T-helper 2 cell treated with Interferon-gamma antibody and Interleukin-4, amounts not matched to agents 5 μg/mL and 100 μg/mL, for 36 hours (primary cell): ENCODE measurements at regions not wholly inside any gene's neighbourhood (a gene's known extent, or its start where the extent isn't known, plus 50 kb on each side); places are given as distances from the start of the nearest gene placed in this dataset.

Source experiments
- DNase-seq: peaks from one replicate; pipeline ENCODE4 v3.0.0; 2021; ENCODE audit warnings: low spot score
- H3K27ac Mint-ChIP-seq: one replicate; pipeline ENCODE4 v1.8.0; 2021; ENCODE audit warnings: mild to moderate bottlenecking, mixed read lengths
- H3K27me3 Mint-ChIP-seq: one replicate; pipeline ENCODE4 v1.8.0; 2021; ENCODE audit warnings: low read depth, mixed read lengths
- H3K36me3 Mint-ChIP-seq: one replicate; pipeline ENCODE4 v1.8.0; 2021; ENCODE audit warnings: low read depth, mixed read lengths
- H3K4me1 Mint-ChIP-seq: one replicate; pipeline ENCODE4 v1.8.0; 2021; ENCODE audit warnings: low read depth, mixed read lengths
- H3K4me3 Mint-ChIP-seq: one replicate; pipeline ENCODE4 v1.8.0; 2022; ENCODE audit warnings: mild to moderate bottlenecking, moderate library complexity, mixed read lengths
- H3K9me3 Mint-ChIP-seq: one replicate; pipeline ENCODE4 v1.8.0; 2021; ENCODE audit warnings: mixed read lengths

DNA sequence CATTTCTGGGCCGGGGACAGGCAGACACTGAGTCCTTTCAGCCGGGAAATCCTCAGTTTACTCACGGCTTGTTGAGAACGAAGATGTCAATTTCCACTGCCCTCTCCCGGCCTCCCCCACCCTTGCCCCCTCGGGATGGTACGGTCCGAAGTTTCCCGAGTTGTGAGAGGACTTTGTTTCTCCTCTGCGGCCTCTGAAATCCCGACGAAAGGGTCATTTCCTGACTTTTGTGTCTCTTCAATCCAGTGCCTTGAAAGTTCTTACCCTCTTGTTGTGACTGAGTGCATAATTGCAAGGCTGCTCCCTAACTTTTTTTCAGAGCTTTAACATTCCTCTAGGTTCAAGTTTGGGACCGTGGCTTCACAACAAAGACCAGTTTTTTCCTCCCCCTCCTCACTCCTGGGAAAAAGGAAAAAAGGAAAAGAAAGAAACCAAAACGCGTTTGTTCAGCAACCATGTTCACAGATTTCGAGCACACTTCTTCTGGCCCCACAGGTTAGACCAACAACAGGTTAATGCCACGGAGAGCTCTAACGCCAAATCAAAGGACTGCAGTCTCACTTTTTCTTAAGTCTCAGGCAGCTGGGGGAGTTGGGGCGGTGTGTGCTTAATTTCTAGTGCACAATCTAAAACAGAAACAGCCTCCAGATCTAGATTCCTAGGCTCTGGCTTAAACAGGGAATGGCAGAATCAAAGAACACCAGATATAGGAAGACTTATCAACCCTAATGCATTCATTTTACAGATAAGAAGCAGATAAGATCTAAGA is 138.9 kb downstream of the TMCO5A start:
- peaks cover 20% of the 10 kb centered on the region for H3K4me1 Mint-ChIP-seq
- peak overlapping the region; percentile 43 for H3K4me3 Mint-ChIP-seq
- peaks cover 72% of the 10 kb centered on the region for H3K27me3 Mint-ChIP-seq
- no peak overlapping the region for H3K27ac Mint-ChIP-seq
- no peak for DNase-seq
- H3K9me3 Mint-ChIP-seq: no peaks in the 10 kb centered on the region
- no peaks in the 10 kb centered on the region for H3K36me3 Mint-ChIP-seq

DNA sequence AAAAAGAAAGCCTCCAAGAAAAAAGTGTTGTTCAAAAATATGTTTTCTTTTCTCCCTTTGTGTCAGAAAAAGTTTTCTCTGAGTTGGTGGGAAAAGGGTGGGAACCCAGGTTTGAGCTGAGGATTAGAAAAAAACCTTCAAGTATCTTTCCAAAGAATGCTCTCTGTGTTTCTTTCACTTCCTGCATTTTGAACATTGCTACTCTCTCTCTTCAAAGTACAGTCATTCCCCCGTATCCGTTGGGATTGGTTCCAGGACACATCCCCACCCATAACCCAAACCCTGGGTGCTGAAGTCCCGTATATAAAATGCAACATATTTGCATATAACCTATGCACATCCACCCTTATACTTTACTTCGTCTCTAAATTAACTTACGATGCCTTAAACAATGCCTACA is 139.6 kb downstream of the TMCO5A start:
- no peak for DNase-seq
- peaks cover 18% of the 10 kb centered on the region for H3K4me1 Mint-ChIP-seq
- H3K36me3 Mint-ChIP-seq: no peaks in the 10 kb centered on the region
- H3K9me3 Mint-ChIP-seq: no peaks in the 10 kb centered on the region
- peaks cover 73% of the 10 kb centered on the region for H3K27me3 Mint-ChIP-seq
- no peak overlapping the region for H3K27ac Mint-ChIP-seq
- no peak overlapping the region for H3K4me3 Mint-ChIP-seq

DNA sequence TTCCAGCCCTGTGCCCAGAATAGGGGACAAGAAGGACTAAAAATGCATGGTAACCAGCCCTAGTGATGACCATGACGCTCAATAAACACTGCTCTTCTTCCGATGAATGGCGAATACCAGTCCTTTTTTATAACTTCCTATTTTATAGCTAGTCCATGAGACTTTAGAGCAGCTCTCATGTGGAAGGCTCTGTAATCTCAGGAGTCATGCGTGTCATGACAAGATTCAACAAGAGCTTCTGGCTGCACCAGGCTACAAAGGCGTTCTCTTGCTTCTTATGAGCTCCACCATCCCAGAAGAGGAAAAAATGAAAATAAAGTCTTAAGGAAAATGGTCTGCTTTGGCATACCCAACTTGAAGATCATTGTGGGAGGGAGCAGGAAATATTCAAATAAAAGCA is 141.0 kb downstream of the TMCO5A start:
- Mint-ChIP-seq H3K36me3 (no peaks in the 10 kb centered on the region), H3K27me3 (peaks cover 63% of the 10 kb centered on the region), H3K9me3 (no peaks in the 10 kb centered on the region), H3K4me3 (no peak overlapping the region), H3K27ac (no peak overlapping the region), H3K4me1 (peaks cover 10% of the 10 kb centered on the region)
- DNase-seq: no peak

DNA sequence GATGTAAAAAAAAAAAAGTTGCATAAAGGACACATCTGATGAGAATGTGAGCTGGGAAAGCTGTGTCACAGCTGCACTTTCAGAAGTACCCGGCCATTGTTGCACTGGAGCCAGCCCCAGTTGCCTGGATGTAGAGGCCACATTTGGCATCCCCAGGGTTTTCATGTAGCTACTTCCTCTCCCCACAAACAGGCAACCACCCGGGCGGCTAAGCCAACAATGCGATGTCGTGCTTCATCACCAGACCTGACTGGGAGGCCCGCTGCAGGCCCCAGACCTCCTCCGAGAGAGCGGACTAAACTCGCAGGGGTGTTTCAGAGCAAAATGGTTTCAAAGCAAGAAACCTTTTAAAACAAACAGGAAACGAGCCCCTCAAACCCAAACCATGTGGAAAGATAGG is 142.3 kb downstream of the TMCO5A start:
- Mint-ChIP-seq H3K4me3 (no peak overlapping the region), H3K27me3 (peaks cover 59% of the 10 kb centered on the region), H3K4me1 (peaks cover 10% of the 10 kb centered on the region), H3K9me3 (no peaks in the 10 kb centered on the region), H3K27ac (no peak overlapping the region), H3K36me3 (no peaks in the 10 kb centered on the region)
- DNase-seq: no peak

DNA sequence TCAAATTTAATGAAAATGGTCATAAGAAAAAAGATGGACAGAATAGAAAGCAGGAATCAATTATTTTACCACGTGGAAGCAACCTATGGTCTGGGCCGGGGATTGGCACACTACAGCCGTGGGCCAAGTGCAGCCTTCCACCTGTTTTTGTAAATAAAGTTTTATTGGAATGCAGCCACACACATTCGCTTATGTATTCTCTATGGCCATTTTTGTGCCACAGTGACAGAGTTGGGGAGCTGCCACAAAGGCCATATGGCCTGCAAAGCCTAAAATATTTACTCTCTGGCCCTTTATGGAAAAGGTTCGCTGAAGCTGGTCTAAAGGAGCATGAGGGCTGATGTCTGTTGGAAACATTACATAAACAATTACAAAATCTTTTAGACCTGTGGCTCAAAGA is 144.8 kb downstream of the TMCO5A start:
- DNase-seq: no peak
- Mint-ChIP-seq H3K4me1 (peaks cover 2% of the 10 kb centered on the region), H3K4me3 (no peak overlapping the region)

DNA sequence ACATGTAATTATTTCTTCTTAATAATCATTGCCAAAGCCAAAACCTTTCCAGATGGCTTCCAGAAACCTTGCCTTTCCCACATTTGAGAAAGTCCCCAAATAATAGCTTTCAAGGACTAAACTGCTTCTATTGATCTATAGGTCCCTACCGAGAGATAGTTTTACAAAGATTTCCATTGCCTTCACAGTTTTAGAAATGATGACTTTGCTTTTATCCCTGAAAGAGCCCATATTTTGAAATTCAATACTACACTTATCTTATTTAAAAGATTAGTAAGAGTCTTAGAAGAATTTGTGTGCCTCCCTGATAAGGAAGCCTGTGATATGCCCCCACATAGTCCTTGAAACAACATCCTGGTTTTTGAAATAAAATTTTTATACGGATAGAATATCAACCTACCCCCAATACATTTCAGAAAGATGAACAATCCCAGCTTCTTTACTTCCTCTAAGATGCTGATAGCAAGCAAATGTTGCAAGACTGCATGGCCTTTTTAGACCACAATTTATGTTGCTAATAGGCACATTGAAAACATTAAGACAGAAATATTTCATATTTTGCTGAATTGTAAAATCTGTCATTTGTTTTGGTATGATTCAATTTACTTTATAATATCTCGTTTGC is 146.3 kb downstream of the TMCO5A start:
- H3K27me3 Mint-ChIP-seq: peaks cover 38% of the 10 kb centered on the region
- H3K4me1 Mint-ChIP-seq: peaks cover 8% of the 10 kb centered on the region
- no peak for DNase-seq
- H3K9me3 Mint-ChIP-seq: no peaks in the 10 kb centered on the region
- H3K27ac Mint-ChIP-seq: no peak overlapping the region
- H3K4me3 Mint-ChIP-seq: no peak overlapping the region
- no peaks in the 10 kb centered on the region for H3K36me3 Mint-ChIP-seq

More for the DNA sequence above, 144.8 kb downstream of the TMCO5A start:
- no peaks in the 10 kb centered on the region for H3K36me3 Mint-ChIP-seq
- H3K9me3 Mint-ChIP-seq: no peaks in the 10 kb centered on the region
- no peak overlapping the region for H3K27ac Mint-ChIP-seq
- peaks cover 44% of the 10 kb centered on the region for H3K27me3 Mint-ChIP-seq

DNA sequence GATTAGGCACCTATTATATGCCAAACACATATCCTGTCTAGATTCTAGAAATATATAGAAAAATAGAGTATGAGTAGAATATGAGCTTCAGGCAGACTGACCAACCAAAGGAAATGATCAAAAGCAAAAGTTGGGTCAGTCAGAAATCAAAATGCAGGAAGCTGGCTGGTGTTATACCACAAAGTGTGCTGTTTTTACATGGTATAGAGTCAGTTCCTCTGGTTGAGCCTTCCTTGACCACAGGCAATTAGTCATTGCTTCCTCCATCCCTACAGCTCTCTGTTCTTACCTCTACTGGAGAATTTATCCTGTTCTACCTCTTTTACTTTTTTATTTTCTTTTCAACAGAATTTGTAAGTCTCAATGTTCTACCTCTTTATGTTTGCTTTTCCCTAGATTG is 149.8 kb downstream of the TMCO5A start:
- H3K36me3 Mint-ChIP-seq: no peaks in the 10 kb centered on the region
- H3K4me1 Mint-ChIP-seq: peaks cover 8% of the 10 kb centered on the region
- H3K4me3 Mint-ChIP-seq: no peak overlapping the region
- H3K27me3 Mint-ChIP-seq: peaks cover 38% of the 10 kb centered on the region
- H3K9me3 Mint-ChIP-seq: no peaks in the 10 kb centered on the region
- no peak overlapping the region for H3K27ac Mint-ChIP-seq
- DNase-seq: peak; percentile 14

DNA sequence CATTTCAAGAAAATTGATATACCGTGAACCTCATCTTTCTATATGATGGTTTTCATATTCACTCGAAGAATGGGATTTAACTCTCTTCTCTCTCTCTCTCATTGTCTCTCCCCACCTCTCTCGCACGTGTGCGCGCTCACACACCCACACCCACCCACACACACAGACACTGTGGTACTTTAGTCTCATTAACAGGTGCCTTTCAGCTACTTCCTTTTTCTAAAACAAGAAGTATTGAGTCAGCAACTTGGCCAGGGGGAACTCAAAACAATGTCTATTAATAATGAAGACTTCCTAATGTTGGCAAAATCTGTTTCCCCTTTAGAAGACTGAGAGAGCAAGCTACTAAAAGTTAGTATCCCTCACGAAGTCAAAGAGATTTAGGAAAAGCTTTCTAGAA is 150.7 kb downstream of the TMCO5A start:
- no peaks in the 10 kb centered on the region for H3K36me3 Mint-ChIP-seq
- H3K27me3 Mint-ChIP-seq: peaks cover 34% of the 10 kb centered on the region
- no peak for DNase-seq
- no peak overlapping the region for H3K4me3 Mint-ChIP-seq
- no peaks in the 10 kb centered on the region for H3K9me3 Mint-ChIP-seq
- H3K27ac Mint-ChIP-seq: no peak overlapping the region
- H3K4me1 Mint-ChIP-seq: peaks cover 8% of the 10 kb centered on the region

DNA sequence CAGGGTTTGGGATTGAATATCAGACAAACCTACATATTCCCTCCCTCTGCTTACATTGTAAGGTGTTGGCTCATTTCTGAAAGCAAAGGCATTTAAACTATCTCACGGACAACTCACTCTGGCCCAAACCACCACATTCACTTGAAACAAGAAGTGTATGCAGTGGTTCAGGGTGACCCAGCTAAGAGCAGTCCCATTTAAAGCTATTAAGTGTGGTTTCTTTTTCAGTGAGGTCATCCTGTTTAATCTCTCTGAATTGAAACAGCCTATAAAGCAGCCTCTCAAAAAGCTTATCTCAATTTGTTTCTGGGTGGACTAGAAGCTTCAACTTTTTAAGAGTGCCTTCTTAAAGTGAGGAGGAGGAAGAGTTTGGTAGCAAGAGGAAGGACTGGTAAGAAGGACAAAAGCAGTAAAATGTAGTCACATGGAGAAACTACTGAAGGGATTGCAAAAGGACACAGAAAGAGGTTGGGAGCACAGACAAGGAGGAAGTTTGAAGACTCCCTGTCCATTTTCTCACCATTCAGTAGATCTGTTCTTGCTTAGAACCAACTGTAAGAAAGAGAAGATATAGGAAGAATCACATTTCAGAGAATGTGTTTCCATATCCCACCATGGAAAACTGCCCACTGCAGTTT is 151.6 kb downstream of the TMCO5A start:
- H3K4me1 Mint-ChIP-seq: peaks cover 8% of the 10 kb centered on the region
- DNase-seq: no peak
- H3K27ac Mint-ChIP-seq: no peak overlapping the region
- H3K27me3 Mint-ChIP-seq: peaks cover 35% of the 10 kb centered on the region
- no peaks in the 10 kb centered on the region for H3K9me3 Mint-ChIP-seq
- no peak overlapping the region for H3K4me3 Mint-ChIP-seq
- H3K36me3 Mint-ChIP-seq: no peaks in the 10 kb centered on the region

DNA sequence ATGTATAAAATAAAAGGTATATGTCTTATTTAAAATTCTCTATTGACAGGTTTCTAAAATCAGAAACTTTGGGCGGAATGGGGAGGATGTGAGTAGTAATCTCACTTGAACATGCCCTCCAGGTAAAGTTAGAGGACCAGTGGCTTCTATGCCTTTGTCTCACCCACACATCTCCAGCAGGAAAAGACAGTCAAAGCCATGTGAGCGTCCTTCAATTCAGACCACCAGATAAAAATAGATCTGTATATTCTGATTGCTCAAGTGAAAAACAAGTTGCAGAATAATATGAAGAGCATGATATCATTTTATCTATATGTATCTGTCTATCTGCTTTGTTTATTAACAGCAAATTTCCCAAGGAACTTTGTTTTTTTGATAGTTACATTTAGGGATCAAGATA is 152.2 kb downstream of the TMCO5A start:
- Mint-ChIP-seq H3K27ac (no peak overlapping the region), H3K9me3 (no peaks in the 10 kb centered on the region), H3K27me3 (peaks cover 30% of the 10 kb centered on the region), H3K4me1 (peaks cover 8% of the 10 kb centered on the region), H3K36me3 (no peaks in the 10 kb centered on the region), H3K4me3 (no peak overlapping the region)
- no peak for DNase-seq

DNA sequence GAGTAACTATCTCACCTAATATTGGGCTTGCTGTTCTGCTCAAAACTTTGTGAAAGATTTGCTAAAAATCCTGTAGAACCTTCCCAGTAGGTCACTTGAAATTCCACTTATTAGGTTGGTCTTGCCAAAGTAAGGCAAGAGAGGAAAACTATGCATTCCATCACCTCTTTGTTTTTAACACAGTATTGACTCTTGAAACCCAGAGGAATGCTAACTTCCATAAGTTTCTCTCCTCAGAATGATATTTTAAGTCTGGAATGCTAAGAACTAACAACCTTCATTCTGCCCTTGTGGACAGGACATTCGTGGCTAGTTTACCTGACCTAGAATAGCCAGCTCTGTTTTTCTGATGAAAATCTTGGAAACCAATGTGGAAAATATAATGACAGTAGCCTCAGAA is 154.5 kb downstream of the TMCO5A start:
- H3K27ac Mint-ChIP-seq: no peak overlapping the region
- peaks cover 23% of the 10 kb centered on the region for H3K27me3 Mint-ChIP-seq
- no peak for DNase-seq
- no peaks in the 10 kb centered on the region for H3K9me3 Mint-ChIP-seq
- H3K36me3 Mint-ChIP-seq: no peaks in the 10 kb centered on the region
- no peak overlapping the region for H3K4me3 Mint-ChIP-seq
- peaks cover 8% of the 10 kb centered on the region for H3K4me1 Mint-ChIP-seq

DNA sequence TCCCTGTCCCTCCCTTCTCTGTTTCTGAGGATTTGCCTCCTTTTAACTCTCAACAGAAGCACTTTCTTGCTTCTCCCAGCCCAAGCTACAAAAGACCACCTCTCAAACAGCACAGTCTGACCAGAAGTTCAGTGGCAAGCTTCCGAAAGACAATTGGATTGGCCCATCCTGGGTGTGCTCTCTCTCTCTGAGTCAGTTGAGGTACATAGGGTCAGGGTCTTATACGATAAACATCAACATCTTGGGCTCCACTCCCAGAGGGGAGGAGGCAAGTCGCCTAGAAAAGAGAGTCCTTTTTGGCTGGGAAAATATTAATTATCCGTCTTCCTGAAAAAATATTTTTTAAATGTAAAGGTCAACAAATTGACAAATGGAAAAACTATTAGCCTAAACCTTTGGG is 155.8 kb downstream of the TMCO5A start:
- peaks cover 21% of the 10 kb centered on the region for H3K27me3 Mint-ChIP-seq
- H3K4me3 Mint-ChIP-seq: no peak overlapping the region
- no peaks in the 10 kb centered on the region for H3K9me3 Mint-ChIP-seq
- no peak for DNase-seq
- peaks cover under 1% of the 10 kb centered on the region for H3K4me1 Mint-ChIP-seq
- no peak overlapping the region for H3K27ac Mint-ChIP-seq
- H3K36me3 Mint-ChIP-seq: no peaks in the 10 kb centered on the region

DNA sequence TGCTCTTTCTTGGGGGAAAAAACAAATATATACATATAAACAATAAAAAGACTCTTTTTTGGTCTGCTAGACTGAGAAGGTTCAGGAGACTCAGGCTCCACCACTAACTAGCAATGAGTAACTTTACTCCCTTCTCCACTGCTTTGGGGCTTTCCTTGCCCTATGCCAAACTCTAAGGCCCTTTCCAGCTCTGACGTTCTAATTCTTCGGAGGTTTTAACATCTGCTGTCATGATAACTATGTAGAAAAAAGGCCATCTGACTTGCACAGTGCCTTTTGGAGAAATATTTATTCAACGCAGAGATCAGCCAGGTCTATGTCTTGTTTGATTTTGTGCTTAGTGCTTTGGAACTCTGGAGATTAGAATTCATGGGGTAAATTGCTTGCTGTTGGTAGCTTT is 156.2 kb downstream of the TMCO5A start:
- H3K4me1 Mint-ChIP-seq: no peaks in the 10 kb centered on the region
- H3K4me3 Mint-ChIP-seq: no peak overlapping the region
- no peaks in the 10 kb centered on the region for H3K9me3 Mint-ChIP-seq
- no peaks in the 10 kb centered on the region for H3K36me3 Mint-ChIP-seq
- no peak for DNase-seq
- H3K27ac Mint-ChIP-seq: no peak overlapping the region
- H3K27me3 Mint-ChIP-seq: peaks cover 19% of the 10 kb centered on the region

DNA sequence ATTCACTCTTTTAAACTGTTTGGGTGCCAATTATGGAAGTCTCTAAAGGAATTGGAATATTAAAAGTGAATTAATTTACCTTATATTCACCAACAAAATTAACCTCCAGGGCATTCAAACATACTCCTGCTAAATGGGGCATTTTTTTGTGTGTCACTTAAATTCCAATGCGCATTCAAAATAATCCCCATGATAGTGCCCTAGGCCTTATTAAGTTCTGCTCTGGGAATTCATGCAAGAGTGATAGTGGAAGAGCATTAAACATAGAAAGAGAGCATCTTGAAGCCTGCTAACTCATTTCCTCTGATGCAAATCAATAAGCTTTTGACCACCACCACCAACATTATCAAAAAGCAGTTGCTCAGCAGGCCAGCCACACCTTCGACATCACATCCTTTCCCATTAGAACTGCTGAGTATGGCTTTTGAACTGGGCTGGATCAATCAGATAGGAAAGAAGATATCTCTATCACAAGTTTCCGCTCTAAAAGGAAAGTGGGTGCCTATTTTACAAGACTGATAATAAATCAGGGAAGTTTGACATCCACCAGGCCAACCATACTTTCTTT is 156.7 kb downstream of the TMCO5A start:
- H3K9me3 Mint-ChIP-seq: no peaks in the 10 kb centered on the region
- DNase-seq: no peak

More for the DNA sequence above, 156.7 kb downstream of the TMCO5A start:
- Mint-ChIP-seq H3K36me3 (no peaks in the 10 kb centered on the region), H3K27ac (no peak overlapping the region), H3K4me3 (no peak overlapping the region), H3K27me3 (peaks cover 14% of the 10 kb centered on the region), H3K4me1 (no peaks in the 10 kb centered on the region)
